Kidney epithelial cell (primary cell): ENCODE measurements at regions not wholly inside any gene's neighbourhood (a gene's known extent, or its start where the extent isn't known, plus 50 kb on each side); places are given as distances from the start of the nearest gene placed in this dataset.

ENCODE experiments used
- DNase-seq: peaks from one replicate; pipeline ENCODE4 v3.0.0-alpha.2; 2010; ENCODE audit warnings: low read depth
- H3K27me3 ChIP-seq: 2 replicates; pipeline ENCODE4 v1.6.0; 2011; ENCODE audit warnings: low read length; ENCODE audit not compliant: control insufficient read depth, insufficient read depth
- H3K36me3 ChIP-seq: 2 replicates; pipeline ENCODE4 v1.5.1; 2011; ENCODE audit warnings: low read length; ENCODE audit not compliant: control insufficient read depth, insufficient read depth
- H3K4me3 ChIP-seq: 2 replicates; pipeline ENCODE4 v1.5.1; 2011; ENCODE audit warnings: low read depth, mild to moderate bottlenecking, control low read depth, low read length
- TF ChIP-seq, protein P1 (sequence below): IDR thresholded peaks from 2 replicates; pipeline ENCODE4 v1.5.1; 2011; ENCODE audit warnings: mild to moderate bottlenecking, moderate library complexity, low read length, control low read depth, inconsistent platforms; ENCODE audit not compliant: insufficient read depth, poor library complexity, severe bottlenecking

DNA sequence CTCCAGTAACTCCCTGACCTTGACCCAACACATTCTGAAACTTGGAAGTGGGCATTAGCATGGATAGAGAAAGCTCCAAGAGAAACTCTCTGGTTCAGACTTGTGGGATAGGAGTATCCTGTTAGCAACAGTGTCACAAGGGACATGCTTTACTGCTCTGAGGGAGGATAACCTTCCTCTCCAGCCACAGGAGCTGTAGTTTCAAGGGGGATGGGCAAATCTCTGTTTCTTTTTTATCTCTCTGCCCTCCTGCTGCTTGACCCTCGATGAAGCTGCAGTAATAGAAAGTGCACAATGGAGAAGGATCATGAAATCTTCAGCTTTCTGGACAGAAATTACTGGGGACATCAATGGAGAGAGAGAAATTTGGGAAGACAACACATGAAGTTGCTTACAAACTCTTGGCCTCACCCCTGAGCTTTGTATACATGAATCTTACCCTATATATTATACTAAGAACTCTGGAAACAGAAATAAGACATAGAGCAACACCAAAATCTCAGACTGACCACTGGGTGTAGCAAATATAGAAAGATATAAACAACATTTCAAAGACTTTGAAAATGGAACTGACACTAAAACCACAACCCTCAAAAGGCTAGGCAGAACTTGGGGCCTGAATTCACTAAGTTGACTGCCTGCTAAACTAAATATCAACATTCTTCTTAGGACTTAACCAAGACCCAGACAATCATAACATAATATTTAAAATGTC is 471.0 kb upstream of the MEF2C start:
- Histone ChIP-seq H3K36me3 (no peaks in the 10 kb centered on the region), H3K27me3 (no peaks in the 10 kb centered on the region), H3K4me3 (no peak overlapping the region)
- TF ChIP-seq, protein P1, sequence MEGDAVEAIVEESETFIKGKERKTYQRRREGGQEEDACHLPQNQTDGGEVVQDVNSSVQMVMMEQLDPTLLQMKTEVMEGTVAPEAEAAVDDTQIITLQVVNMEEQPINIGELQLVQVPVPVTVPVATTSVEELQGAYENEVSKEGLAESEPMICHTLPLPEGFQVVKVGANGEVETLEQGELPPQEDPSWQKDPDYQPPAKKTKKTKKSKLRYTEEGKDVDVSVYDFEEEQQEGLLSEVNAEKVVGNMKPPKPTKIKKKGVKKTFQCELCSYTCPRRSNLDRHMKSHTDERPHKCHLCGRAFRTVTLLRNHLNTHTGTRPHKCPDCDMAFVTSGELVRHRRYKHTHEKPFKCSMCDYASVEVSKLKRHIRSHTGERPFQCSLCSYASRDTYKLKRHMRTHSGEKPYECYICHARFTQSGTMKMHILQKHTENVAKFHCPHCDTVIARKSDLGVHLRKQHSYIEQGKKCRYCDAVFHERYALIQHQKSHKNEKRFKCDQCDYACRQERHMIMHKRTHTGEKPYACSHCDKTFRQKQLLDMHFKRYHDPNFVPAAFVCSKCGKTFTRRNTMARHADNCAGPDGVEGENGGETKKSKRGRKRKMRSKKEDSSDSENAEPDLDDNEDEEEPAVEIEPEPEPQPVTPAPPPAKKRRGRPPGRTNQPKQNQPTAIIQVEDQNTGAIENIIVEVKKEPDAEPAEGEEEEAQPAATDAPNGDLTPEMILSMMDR = no peak
- no peak for DNase-seq

DNA sequence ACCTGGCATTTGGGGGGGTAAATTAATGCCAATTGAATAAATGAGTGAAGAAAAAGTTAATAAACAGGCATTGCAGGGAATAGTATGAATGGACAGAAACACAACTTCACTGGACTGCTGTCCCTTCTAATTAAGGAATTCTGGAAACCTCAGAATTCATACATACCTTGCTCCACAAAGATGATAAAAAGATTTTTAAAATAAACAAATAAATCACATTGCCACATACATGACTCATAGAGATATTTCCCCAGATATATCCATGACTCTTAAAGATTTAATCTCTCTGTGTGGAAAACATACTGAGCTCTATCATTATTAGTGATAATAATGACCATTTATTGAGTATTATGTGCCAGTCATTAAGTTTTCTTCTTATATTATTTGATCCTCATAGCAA is 469.0 kb upstream of the MEF2C start:
- no peak overlapping the region for H3K4me3 ChIP-seq
- H3K27me3 ChIP-seq = no peaks in the 10 kb centered on the region
- TF ChIP-seq, protein P1 = no peak
- no peak for DNase-seq
- no peaks in the 10 kb centered on the region for H3K36me3 ChIP-seq

GRCh38 chr5:89351222-89351621 is 468.2 kb upstream of the MEF2C start:
- TF ChIP-seq, protein P1 = no peak
- H3K4me3 ChIP-seq = no peak overlapping the region
- peak; percentile 9 for DNase-seq
- H3K27me3 ChIP-seq = no peaks in the 10 kb centered on the region
- no peaks in the 10 kb centered on the region for H3K36me3 ChIP-seq

GRCh38 chr5:89350684-89351083 is 467.7 kb upstream of the MEF2C start:
- TF ChIP-seq, protein P1 = no peak
- no peaks in the 10 kb centered on the region for H3K27me3 ChIP-seq
- no peaks in the 10 kb centered on the region for H3K36me3 ChIP-seq
- no peak overlapping the region for H3K4me3 ChIP-seq
- DNase-seq = no peak

GRCh38 chr5:89349246-89349980 is 466.4 kb upstream of the MEF2C start:
- H3K36me3 ChIP-seq = no peaks in the 10 kb centered on the region
- H3K4me3 ChIP-seq = no peak overlapping the region
- TF ChIP-seq, protein P1 = no peak
- H3K27me3 ChIP-seq = no peaks in the 10 kb centered on the region
- DNase-seq = no peak
